ENCODE measurements at regions not wholly inside any gene's neighbourhood (a gene's known extent, or its start where the extent isn't known, plus 50 kb on each side); places are given as distances from the start of the nearest gene placed in this dataset.

- Mint-ChIP-seq H3K9me3 (peaks cover 1 to 10% (median 10%) of the 10 kb centered on the region in 3 donors), H3K27me3 (peaks cover 1% of the 10 kb centered on the region), H3K4me3 (no peak overlapping the region), H3K4me1 (no peaks in the 10 kb centered on the region), H3K36me3 (no peaks in the 10 kb centered on the region), H3K27ac (no peak overlapping the region)
Measured at GRCh38 chr5:91240175-91240574, 142.9 kb downstream of the ARRDC3 start.

DNA sequence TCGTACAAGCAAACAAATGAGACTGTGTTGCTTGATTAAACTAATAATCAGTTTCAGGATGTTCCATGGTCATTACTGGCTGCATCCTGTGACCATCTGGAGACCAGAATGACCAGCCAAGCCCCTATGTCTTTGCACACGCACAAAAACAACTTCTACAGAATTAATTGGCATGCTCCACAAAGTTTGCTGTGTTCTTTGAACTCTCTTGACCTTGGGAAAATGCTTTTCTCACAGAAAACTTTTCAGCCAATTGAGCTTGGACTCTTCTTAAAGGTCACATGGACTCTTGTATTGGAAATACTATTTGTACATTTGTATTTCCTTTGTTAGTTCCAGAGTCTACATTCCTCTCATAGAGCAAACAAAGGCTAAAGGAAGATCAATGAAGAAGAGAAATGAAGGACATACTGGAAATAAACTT lies 147.8 kb downstream of the ARRDC3 start:
- H3K36me3 Mint-ChIP-seq = no peaks in the 10 kb centered on the region

GRCh38 chr5:91232523-91232922 lies 150.6 kb downstream of the ARRDC3 start:
- peaks cover 4 to 12% (median 5%) of the 10 kb centered on the region in 3 donors for H3K9me3 Mint-ChIP-seq
- peaks cover 8% of the 10 kb centered on the region for H3K27me3 Mint-ChIP-seq
- no peak overlapping the region for H3K4me3 Mint-ChIP-seq
- no peaks in the 10 kb centered on the region for H3K36me3 Mint-ChIP-seq
- H3K27ac Mint-ChIP-seq = peak overlapping the region in 1 of 3 donors; percentile 8
- H3K4me1 Mint-ChIP-seq = no peaks in the 10 kb centered on the region

More for the DNA sequence above, 147.8 kb downstream of the ARRDC3 start:
- peaks cover 0 to 3% (median 0%) of the 10 kb centered on the region in 3 donors for H3K9me3 Mint-ChIP-seq
- no peak overlapping the region for H3K4me3 Mint-ChIP-seq
- H3K27ac Mint-ChIP-seq = no peak overlapping the region
- no peaks in the 10 kb centered on the region for H3K27me3 Mint-ChIP-seq
- H3K4me1 Mint-ChIP-seq = no peaks in the 10 kb centered on the region

DNA sequence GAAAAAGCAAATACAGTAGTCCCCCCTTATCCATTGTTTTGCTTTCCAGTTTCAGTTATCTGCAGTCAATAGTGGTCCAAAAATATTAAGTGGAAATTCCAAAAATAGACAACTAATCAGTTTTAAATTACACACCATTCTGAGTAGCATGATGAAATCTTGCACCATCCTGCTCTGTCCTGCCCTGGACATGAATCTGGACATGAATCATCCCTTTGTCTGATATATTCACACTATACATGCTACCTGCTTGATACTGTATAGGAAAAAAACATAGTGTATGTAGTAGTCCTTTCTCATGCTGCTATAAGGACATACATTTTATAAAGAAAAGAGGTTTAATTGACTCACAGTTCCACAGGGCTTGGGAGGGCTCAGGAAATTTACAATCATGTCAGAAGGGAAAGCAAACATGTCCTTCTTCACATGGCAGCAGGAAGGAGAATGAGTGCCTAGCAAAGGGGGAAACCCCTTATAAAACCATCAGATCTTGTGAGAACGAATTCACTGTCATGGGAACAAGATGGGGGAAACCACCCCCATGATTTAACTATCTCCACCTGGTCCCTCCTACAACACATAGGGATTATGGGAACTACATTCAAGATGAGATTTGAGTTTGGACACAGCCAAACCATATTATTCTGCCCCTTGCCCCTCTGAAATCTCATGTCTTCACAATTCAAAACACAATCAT lies 153.9 kb downstream of the ARRDC3 start:
- H3K27ac Mint-ChIP-seq = no peak overlapping the region
- no peaks in the 10 kb centered on the region for H3K36me3 Mint-ChIP-seq
- H3K27me3 Mint-ChIP-seq = peaks cover 8% of the 10 kb centered on the region

DNA sequence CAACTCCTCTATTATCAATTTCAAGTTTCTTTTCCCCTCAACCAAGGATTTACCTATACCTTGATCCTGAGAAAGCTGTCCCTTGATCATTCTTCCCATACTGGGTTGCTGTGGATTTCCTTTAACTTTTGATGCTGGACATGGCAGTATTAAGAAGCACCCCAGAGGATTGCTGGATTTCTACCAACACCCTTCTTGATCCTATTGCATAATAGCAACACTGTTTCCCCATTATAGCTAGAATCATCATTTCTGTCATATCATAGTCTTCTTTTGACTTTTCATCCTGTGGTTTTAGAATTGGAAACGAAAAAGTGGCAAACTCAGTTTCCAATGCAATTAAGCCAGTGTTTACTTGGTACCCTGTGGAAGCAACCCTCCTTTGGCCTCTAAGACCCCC lies 154.9 kb downstream of the ARRDC3 start:
- Mint-ChIP-seq H3K4me1 (no peaks in the 10 kb centered on the region), H3K27me3 (peaks cover 8% of the 10 kb centered on the region), H3K27ac (no peak overlapping the region), H3K36me3 (no peaks in the 10 kb centered on the region), H3K9me3 (peaks cover 4 to 12% (median 5%) of the 10 kb centered on the region in 3 donors), H3K4me3 (no peak overlapping the region)

More for the DNA sequence above, 153.9 kb downstream of the ARRDC3 start:
- no peaks in the 10 kb centered on the region for H3K4me1 Mint-ChIP-seq
- peaks cover 4 to 12% (median 5%) of the 10 kb centered on the region in 3 donors for H3K9me3 Mint-ChIP-seq
- H3K4me3 Mint-ChIP-seq = no peak overlapping the region

DNA sequence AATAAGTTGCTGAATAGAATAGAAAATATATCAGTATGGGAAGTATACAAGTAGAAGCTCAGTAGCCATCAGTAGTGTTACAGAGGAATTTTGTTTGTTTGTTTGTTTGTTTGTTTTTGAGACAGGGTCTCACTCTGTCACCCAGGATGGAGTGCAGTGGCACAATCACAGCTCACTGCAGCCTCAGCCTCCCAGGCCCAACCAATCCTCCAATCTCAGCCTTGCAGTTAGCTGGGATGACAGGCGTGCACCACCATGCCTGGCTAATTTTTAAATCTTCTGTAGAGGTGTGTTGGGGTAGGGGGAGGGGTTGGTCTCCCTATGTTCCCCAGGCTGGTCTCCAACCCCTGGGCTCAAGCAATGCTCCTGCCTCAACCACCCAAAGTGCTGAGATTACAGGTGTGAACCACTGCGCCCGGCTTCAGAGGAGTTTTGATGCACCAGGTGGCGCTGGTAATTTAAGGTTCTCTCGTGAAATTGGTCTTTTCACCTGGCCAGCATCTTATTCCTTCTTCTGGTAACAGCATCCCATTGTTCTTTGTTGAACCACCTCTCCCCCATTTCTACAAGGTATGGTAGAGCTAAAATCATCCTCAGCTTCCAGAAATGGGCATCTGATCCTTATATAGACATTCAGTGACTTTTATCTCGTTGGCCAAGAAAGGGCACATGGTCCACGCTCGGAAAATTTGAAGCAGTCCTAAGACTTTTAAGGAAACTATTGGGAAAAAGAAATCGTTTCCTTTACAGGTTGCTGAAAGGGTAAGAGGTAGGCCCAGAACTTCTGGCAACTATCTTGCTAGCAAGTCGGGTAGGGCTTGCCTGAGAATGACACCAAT lies 157.1 kb downstream of the ARRDC3 start:
- H3K27me3 Mint-ChIP-seq = peaks cover 9% of the 10 kb centered on the region
- H3K4me3 Mint-ChIP-seq = no peak overlapping the region
- no peaks in the 10 kb centered on the region for H3K36me3 Mint-ChIP-seq
- H3K4me1 Mint-ChIP-seq = no peaks in the 10 kb centered on the region
- peaks cover 4 to 12% (median 5%) of the 10 kb centered on the region in 3 donors for H3K9me3 Mint-ChIP-seq
- H3K27ac Mint-ChIP-seq = no peak overlapping the region

- no peak overlapping the region for H3K27ac Mint-ChIP-seq
- H3K9me3 Mint-ChIP-seq = peaks cover 1 to 11% (median 4%) of the 10 kb centered on the region in 3 donors
- peaks cover 9% of the 10 kb centered on the region for H3K27me3 Mint-ChIP-seq
- H3K4me1 Mint-ChIP-seq = no peaks in the 10 kb centered on the region
- no peak overlapping the region for H3K4me3 Mint-ChIP-seq
- no peaks in the 10 kb centered on the region for H3K36me3 Mint-ChIP-seq
Measured at GRCh38 chr5:91224969-91225368, 158.1 kb downstream of the ARRDC3 start.

DNA sequence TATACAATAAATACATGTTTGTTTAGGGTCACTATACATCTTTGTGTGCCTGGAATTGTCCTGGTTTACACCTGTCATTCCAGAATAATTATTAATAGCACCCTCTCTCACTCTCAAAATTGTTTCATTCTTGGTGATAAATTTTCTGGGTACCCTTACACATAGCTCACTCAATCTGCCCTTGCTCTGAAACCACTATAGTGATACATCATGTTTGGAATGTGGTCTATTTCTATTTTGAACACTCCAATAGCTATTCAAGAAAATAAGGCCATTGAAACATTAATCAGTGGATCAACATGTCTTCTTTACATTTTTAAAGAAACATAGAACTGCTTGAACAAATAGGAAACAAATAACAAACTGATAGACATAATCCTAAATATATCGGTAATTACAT lies 158.7 kb downstream of the ARRDC3 start:
- H3K4me3 Mint-ChIP-seq = no peak overlapping the region
- H3K27me3 Mint-ChIP-seq = peaks cover 7% of the 10 kb centered on the region
- H3K36me3 Mint-ChIP-seq = no peaks in the 10 kb centered on the region
- H3K27ac Mint-ChIP-seq = no peak overlapping the region
- peaks cover 0 to 6% (median 3%) of the 10 kb centered on the region in 3 donors for H3K9me3 Mint-ChIP-seq
- H3K4me1 Mint-ChIP-seq = no peaks in the 10 kb centered on the region

GRCh38 chr5:91223886-91224285 lies 159.2 kb downstream of the ARRDC3 start:
- no peak overlapping the region for H3K4me3 Mint-ChIP-seq
- peaks cover 0 to under 1% (median 0%) of the 10 kb centered on the region in 3 donors for H3K9me3 Mint-ChIP-seq
- no peaks in the 10 kb centered on the region for H3K4me1 Mint-ChIP-seq
- H3K27ac Mint-ChIP-seq = no peak overlapping the region
- H3K36me3 Mint-ChIP-seq = no peaks in the 10 kb centered on the region
- H3K27me3 Mint-ChIP-seq = peaks cover 6% of the 10 kb centered on the region

GRCh38 chr5:91222482-91222881 lies 160.6 kb downstream of the ARRDC3 start:
- Mint-ChIP-seq H3K4me1 (no peaks in the 10 kb centered on the region), H3K4me3 (no peak overlapping the region), H3K36me3 (peaks cover 3% of the 10 kb centered on the region), H3K27me3 (peaks cover 3% of the 10 kb centered on the region), H3K27ac (no peak overlapping the region), H3K9me3 (no peaks in the 10 kb centered on the region)

DNA sequence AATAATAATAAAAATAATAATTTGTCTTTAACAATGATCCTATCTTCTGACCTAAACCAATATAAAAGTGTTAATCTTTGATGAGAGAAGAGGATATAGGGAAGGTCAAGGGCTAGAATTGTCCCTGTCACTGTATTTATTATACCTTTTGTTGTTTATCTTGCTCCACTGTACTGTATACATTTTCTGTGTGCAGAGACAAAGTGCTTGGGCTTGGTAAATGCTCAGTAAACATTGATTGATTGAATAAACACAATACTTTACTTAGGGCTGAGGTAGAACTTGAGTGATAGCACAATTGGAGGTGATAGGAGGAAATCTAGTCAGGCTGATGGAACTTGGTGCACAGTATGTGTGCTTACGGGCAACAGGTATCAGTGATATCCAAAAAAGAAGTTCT lies 161.2 kb downstream of the ARRDC3 start:
- H3K27ac Mint-ChIP-seq = no peak overlapping the region
- H3K27me3 Mint-ChIP-seq = peaks cover 3% of the 10 kb centered on the region
- H3K4me1 Mint-ChIP-seq = no peaks in the 10 kb centered on the region
- no peak overlapping the region for H3K4me3 Mint-ChIP-seq
- H3K36me3 Mint-ChIP-seq = peaks cover 3% of the 10 kb centered on the region
- H3K9me3 Mint-ChIP-seq = no peaks in the 10 kb centered on the region

- Mint-ChIP-seq H3K4me1 (no peaks in the 10 kb centered on the region), H3K27me3 (peaks cover 10% of the 10 kb centered on the region), H3K27ac (no peak overlapping the region), H3K9me3 (no peaks in the 10 kb centered on the region), H3K36me3 (peaks cover 3% of the 10 kb centered on the region), H3K4me3 (no peak overlapping the region)
Measured at GRCh38 chr5:91219803-91220371, 163.2 kb downstream of the ARRDC3 start.

- H3K36me3 Mint-ChIP-seq = peaks cover 3% of the 10 kb centered on the region
- H3K4me3 Mint-ChIP-seq = no peak overlapping the region
- H3K4me1 Mint-ChIP-seq = no peaks in the 10 kb centered on the region
- peaks cover 11% of the 10 kb centered on the region for H3K27me3 Mint-ChIP-seq
- H3K27ac Mint-ChIP-seq = no peak overlapping the region
- no peaks in the 10 kb centered on the region for H3K9me3 Mint-ChIP-seq
Measured at GRCh38 chr5:91219091-91219802, 163.9 kb downstream of the ARRDC3 start.

- H3K27ac Mint-ChIP-seq = no peak overlapping the region
- H3K27me3 Mint-ChIP-seq = peaks cover 11% of the 10 kb centered on the region
- peaks cover 3% of the 10 kb centered on the region for H3K36me3 Mint-ChIP-seq
- peaks cover 0 to 1% (median 0%) of the 10 kb centered on the region in 3 donors for H3K9me3 Mint-ChIP-seq
- H3K4me3 Mint-ChIP-seq = no peak overlapping the region
- H3K4me1 Mint-ChIP-seq = no peaks in the 10 kb centered on the region
Measured at GRCh38 chr5:91217859-91218258, 165.3 kb downstream of the ARRDC3 start.

GRCh38 chr5:91214571-91214970 lies 168.5 kb downstream of the ARRDC3 start:
- H3K4me1 Mint-ChIP-seq = no peaks in the 10 kb centered on the region
- peaks cover 5% of the 10 kb centered on the region for H3K36me3 Mint-ChIP-seq
- no peak overlapping the region for H3K4me3 Mint-ChIP-seq
- no peak overlapping the region for H3K27ac Mint-ChIP-seq
- peaks cover 13% of the 10 kb centered on the region for H3K27me3 Mint-ChIP-seq
- peaks cover 0 to 1% (median 0%) of the 10 kb centered on the region in 3 donors for H3K9me3 Mint-ChIP-seq

All from IgD-negative memory B cell (primary cell).